Esophagus squamous epithelium (tissue), 5 donors: ENCODE measurements at regions not wholly inside any gene's neighbourhood (a gene's known extent, or its start where the extent isn't known, plus 50 kb on each side); places are given as distances from the start of the nearest gene placed in this dataset.
"Not testable (repeated sequence)": the region's sequence is repeated elsewhere in the genome, so short reads cannot be mapped to it uniquely, and the experiment has no call there.

Experiments
- DNase-seq: peaks from one replicate; lab custom pipeline; 2025; lab: John Stamatoyannopoulos, UW
- H3K27ac ChIP-seq, 4 donors: fragments of 200-600 bp; sonication (generic); one replicate each; pipeline ENCODE4 v1.5.1; 2016 to 2019; ENCODE audit warnings: mild to moderate bottlenecking in 1 of 4
- H3K27me3 ChIP-seq, 4 donors: fragments of 200-600 bp; sonication (generic); 1 replicate in 3 of 4; 2 replicates in 1 of 4; pipeline versions ENCODE4 v1.5.1 to v1.6.0; 2017 to 2021; ENCODE audit warnings: antibody characterized with exemption in 1 of 4
- H3K36me3 ChIP-seq, 3 donors: fragments of 200-600 bp; sonication (generic); one replicate each; pipeline ENCODE4 v1.5.1; 2016 to 2019
- H3K4me1 ChIP-seq, 3 donors: fragments of 200-600 bp; sonication (generic); one replicate each; pipeline ENCODE4 v1.5.1; 2017 to 2019
- H3K4me3 ChIP-seq, 4 donors: fragments of 200-600 bp; sonication (generic); 1 replicate in 3 of 4; 2 replicates in 1 of 4; pipeline ENCODE4 v1.5.1; 2016 to 2019; ENCODE audit warnings: mild to moderate bottlenecking in 2 of 4, moderate library complexity in 1 of 4
- H3K9me3 ChIP-seq, 3 donors: fragments of 200-600 bp; sonication (generic); one replicate each; pipeline ENCODE4 v1.5.1; 2016 to 2019
- CTCF ChIP-seq, 6 experiments: fragments of 450-650 bp in 4 of 6; fragments of 200-600 bp in 2 of 6; sonication (generic) in 2 of 6; IDR thresholded peaks; one replicate each; pipeline ENCODE4 v1.5.1; 2016 to 2019; ENCODE audit warnings: antibody characterized with exemption in 6 of 6, mild to moderate bottlenecking in 4 of 6, moderate library complexity in 4 of 6
- POLR2A ChIP-seq, 4 donors: fragments of 450-650 bp; IDR thresholded peaks; one replicate each; pipeline ENCODE4 v1.6.1; 2017; ENCODE audit warnings: antibody characterized with exemption in 4 of 4, mild to moderate bottlenecking in 4 of 4, moderate library complexity in 3 of 4
- WGBS, 2 donors: methylation state at CpG; one replicate each; pipeline ENCODE4 v1.1.5; 2018; 5-methylcytosine and 5-hydroxymethylcytosine counted together
- intact Hi-C: fragments of 100-400 bp; cut with DNase I; formaldehyde crosslinking; loops from one replicate; pipeline ENCODE4 v1.15.0; 2022
- donor health status: DM: yes; HTN: yes; CAD: no.

- no peak for TF ChIP-seq POLR2A (IDR thresholded peaks at IDR 0.05)
- WGBS, 2 donors: 39 to 68% methylated on average over 1 of the region's 1 CpG
- H3K36me3 ChIP-seq: no peaks in the 10 kb centered on the region
- no peaks in the 10 kb centered on the region for H3K4me1 ChIP-seq
- H3K27ac ChIP-seq: no peak overlapping the region
- no peaks in the 10 kb centered on the region for H3K27me3 ChIP-seq
- DNase-seq: no peak
- intact Hi-C loops: no loop called here
- no peak overlapping the region for H3K4me3 ChIP-seq
- H3K9me3 ChIP-seq: no peaks in the 10 kb centered on the region
These were observed 1247.6 kb upstream of the TMEFF2 start for GRCh38 chr2:193442293-193442692.

- DNase-seq: no peak
- H3K27me3 ChIP-seq: no peaks in the 10 kb centered on the region
- TF ChIP-seq CTCF (IDR thresholded peaks at IDR 0.05) (no peak), POLR2A (IDR thresholded peaks at IDR 0.05) (no peak)
- intact Hi-C loops: no loop called here
- H3K4me1 ChIP-seq: no peaks in the 10 kb centered on the region
- 29 to 40% methylated on average over 3 of the region's 3 CpGs for WGBS, 2 donors
- no peaks in the 10 kb centered on the region for H3K9me3 ChIP-seq
- no peaks in the 10 kb centered on the region for H3K36me3 ChIP-seq
- H3K27ac ChIP-seq: no peak overlapping the region
- no peak overlapping the region for H3K4me3 ChIP-seq
These were observed 1233.6 kb upstream of the TMEFF2 start for GRCh38 chr2:193428336-193428818.

- H3K27me3 ChIP-seq, H3K4me1 ChIP-seq, intact Hi-C loops, H3K36me3 ChIP-seq, DNase-seq, H3K27ac ChIP-seq, H3K9me3 ChIP-seq, H3K4me3 ChIP-seq: not testable (repeated sequence)
- WGBS, 2 donors: 83 to 89% methylated on average over 5 of the region's 5 CpGs
These were observed 1217.6 kb upstream of the TMEFF2 start for GRCh38 chr2:193412368-193412767.

GRCh38 chr2:193409951-193410350 lies 1215.2 kb upstream of the TMEFF2 start:
- H3K9me3 ChIP-seq: no peaks in the 10 kb centered on the region
- no peak for DNase-seq
- 75 to 80% methylated on average over 1 of the region's 1 CpG for WGBS, 2 donors
- TF ChIP-seq CTCF (IDR thresholded peaks at IDR 0.05): no peak
- no peak for TF ChIP-seq POLR2A (IDR thresholded peaks at IDR 0.05)
- H3K27me3 ChIP-seq: no peaks in the 10 kb centered on the region
- no peaks in the 10 kb centered on the region for H3K4me1 ChIP-seq
- intact Hi-C loops: no loop called here
- no peak overlapping the region for H3K4me3 ChIP-seq
- H3K27ac ChIP-seq: no peak overlapping the region
- H3K36me3 ChIP-seq: no peaks in the 10 kb centered on the region

GRCh38 chr2:193382583-193382982 lies 1187.8 kb upstream of the TMEFF2 start:
- DNase-seq: no peak
- Histone ChIP-seq H3K27ac (no peak overlapping the region), H3K4me3 (no peak overlapping the region), H3K4me1 (no peaks in the 10 kb centered on the region), H3K36me3 (no peaks in the 10 kb centered on the region), H3K27me3 (no peaks in the 10 kb centered on the region), H3K9me3 (no peaks in the 10 kb centered on the region)
- intact Hi-C loops: no loop called here
- TF ChIP-seq CTCF (IDR thresholded peaks at IDR 0.05) (no peak), POLR2A (IDR thresholded peaks at IDR 0.05) (no peak)
- 35 to 78% methylated on average over 2 of the region's 2 CpGs for WGBS, 2 donors

GRCh38 chr2:193377789-193378188 lies 1183.1 kb upstream of the TMEFF2 start:
- DNase-seq: no peak
- Histone ChIP-seq H3K4me1 (no peaks in the 10 kb centered on the region), H3K4me3 (no peak overlapping the region), H3K9me3 (no peaks in the 10 kb centered on the region), H3K27me3 (no peaks in the 10 kb centered on the region), H3K27ac (no peak overlapping the region), H3K36me3 (no peaks in the 10 kb centered on the region)
- intact Hi-C loops: no loop called here
- TF ChIP-seq CTCF (IDR thresholded peaks at IDR 0.05) (no peak), POLR2A (IDR thresholded peaks at IDR 0.05) (no peak)
